Pons (tissue), 1 donor: ENCODE measurements at regions not wholly inside any gene's neighbourhood (a gene's known extent, or its start where the extent isn't known, plus 50 kb on each side); places are given as distances from the start of the nearest gene placed in this dataset.
"Not testable (repeated sequence)": the region's sequence is repeated elsewhere in the genome, so short reads cannot be mapped to it uniquely, and the experiment has no call there.

ENCODE experiments used
- DNase-seq: peaks from one replicate; pipeline ENCODE4 v3.0.0-alpha.2; 2016; ENCODE audit warnings: low spot score

DNA sequence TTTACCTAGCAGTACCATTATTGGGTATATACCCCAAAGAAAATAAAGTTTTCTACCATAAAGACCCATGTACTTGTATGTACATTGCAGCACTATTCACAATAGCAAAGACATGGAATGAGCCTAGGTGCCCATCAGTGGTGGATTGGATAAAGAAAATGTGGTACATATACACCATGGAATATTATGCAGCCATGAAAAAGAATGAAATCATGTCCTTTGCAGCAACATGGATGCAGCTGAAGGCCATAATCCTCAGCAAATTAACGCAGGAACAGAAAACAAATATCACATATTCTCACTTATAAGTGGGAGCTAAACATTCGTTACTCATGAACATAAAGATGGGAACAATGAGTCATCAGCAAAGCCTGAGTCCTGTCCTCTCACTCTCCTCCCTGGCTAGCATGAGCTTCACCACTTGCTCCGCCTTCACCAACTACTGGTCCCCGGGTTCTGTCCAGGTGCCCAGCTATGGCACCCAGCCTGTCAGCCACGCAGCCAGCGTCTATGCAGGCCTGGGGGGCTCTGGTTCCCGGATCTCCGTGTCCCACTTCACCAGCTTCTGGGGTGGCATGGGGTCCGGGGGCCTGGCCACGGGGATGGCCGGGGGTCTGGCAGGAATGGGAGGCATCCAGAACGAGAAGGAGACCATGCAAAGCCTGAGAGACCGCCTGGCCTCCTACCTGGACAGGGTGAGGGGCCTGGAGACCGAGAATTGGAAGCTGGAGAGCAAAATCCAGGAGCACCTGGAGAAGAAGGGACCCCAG lies 562.1 kb downstream of the ZNF674 start:
- not testable (repeated sequence) for DNase-seq

DNA sequence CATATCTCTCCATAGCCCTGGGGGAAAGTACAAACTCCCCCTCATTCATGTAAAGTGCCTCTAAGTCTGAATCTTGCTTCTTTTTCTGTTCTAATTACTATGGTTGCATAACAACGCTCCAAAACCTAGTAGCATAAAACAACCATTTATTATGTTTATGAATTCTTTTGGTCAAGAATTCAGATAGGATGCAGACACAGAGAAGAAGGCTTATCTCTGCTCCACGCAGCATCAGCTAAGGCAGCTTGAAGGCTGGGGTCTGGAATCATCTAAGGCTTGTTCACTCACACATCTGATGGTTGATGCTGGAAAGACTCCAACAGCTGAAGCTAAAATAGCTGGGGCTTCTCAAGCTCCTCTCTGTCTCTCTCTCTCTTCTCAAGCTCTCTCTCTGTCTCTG lies 564.5 kb downstream of the ZNF674 start:
- no peak for DNase-seq

DNA sequence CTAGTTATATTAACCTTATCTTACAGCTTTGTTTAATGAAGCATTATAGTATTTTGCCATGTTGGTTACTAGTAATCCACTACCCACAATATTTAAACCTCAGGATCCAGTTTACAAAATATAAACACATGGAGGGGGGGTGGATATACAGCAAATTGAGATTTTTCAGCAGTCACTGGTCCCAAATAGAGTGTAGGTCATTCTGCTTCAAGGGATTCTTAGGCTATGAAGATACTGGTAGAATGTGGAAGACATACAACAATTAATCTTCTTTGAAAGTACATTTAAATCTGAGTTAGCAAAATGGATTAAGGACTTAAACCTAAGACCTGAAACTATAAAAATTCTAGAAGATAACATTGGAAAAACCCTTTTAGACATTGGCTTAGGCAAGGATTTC lies 569.6 kb downstream of the ZNF674 start:
- DNase-seq: no peak

DNA sequence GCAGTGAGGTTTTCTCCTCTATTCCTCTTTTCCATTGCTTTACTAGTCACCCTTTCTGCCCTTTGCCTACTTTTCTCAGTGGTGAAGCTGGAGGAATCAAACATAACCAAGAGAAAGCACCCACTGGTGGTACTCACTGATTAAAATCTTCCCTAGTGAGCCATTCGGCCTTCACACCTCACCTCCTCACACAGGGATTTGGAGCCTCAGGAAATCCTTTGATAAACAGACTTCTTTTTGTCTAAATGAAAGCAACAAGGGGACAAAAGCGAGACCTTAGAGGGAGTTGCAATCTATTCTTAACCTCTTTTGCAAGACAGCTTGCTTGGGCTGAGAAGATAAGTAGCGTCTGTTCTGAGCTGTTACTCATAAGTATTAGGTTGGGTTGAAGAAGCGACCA lies 572.6 kb downstream of the ZNF674 start:
- no peak for DNase-seq

DNA sequence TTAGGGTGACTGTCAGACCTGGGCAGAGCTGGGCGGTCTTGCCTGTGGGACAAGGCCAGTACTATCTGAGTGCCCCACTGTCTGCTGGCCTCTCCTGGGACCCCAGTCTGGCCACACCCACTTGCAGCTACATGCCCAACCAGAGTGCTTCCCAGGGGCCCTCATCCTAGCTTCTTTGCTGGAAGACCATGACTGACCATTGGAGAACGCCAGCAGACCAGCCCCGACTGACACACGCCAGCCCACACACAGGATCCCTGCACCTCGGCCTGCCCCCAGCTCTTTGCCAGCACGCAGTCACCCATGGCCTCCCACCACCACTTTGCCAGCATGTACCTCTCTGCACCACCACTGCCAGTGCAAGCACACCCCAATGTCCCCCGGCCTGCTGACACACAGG lies 585.7 kb downstream of the ZNF674 start:
- DNase-seq: no peak

DNA sequence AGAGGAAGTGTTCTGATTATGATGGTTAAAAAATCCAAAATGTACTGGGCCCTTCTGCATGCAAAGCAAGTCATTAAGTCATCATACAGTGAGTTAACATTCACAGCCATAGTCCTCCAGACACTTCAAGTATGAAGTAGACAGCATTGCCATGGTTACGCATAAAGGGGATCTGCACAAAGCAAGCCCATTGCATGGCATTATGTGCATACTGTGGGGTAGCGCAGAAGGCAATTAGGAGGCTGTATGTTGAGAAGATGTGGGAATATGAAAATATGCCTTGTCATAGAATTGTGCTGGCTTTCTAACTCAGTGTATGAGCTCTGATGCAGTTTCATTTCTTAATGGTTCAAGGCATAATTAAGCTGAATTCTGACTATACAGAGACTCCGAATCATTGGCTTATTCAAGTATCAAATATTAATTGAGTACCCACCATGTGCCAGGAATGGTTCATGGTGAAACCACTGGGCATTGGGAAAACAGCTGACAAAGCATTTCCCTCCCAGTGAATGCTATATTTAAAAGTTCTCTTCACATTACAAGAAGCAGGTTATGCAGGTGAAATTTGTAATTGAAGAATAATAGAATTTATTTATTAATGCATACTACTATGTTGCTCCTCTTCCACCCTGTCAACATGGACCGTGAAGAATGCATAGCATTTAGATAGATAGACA lies 588.9 kb downstream of the ZNF674 start:
- no peak for DNase-seq

DNA sequence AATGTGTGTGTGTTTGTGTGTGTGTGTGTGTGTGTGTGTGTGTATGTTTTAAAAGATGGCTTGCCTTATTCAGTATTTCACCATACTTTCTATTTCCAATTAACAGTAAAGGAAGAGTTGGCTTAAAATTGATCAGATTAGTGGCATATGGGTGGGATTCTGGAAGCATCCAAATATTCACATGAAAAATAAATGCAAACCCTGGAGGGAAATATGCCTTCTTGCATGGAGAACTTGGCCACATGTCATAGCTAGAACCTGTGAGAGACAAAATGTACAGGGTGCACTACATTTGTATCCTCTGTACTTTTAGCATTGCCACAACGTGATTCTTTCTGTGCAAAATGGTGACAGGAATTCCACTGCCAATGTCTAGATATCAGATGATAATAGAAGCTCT lies 589.6 kb downstream of the ZNF674 start:
- no peak for DNase-seq

DNA sequence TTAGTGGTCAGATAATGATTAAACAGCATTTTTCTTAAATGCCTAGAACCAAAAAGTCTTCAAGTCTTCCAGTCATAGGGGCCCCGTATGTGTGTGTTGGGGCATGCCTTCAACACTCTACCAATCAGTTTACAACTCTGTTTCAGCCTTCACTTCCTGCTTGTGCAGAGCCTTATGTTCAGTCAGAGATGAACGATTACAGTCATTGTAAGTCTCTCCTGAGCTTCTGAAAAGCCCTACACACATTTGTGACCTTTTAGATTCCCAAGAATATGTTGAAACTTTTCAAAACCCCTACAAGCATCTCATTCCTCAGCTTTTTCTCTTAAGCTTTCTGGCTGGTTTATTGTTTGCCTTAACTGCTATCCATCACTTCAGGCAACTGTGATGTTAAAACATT lies 591.2 kb downstream of the ZNF674 start:
- no peak for DNase-seq

DNA sequence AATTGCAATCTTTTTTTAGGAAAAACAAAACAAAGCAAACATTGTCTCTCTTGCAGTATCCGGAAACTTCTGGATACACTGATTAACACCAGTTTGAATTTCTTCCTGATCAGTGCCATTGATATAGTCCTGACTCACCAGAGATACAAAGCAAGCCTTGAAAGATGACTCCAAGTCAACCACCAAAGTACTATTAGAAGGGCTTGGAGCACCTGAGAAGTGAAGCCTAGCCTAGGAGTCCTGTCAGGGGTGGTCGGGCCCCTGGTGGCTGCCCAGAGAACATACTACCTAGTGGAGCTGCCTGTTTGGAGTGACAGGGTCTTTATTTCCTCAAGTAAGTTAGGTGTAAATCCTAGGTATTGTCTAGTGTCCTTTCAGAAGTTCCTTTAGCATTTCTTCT lies 593.2 kb downstream of the ZNF674 start:
- DNase-seq: no peak

DNA sequence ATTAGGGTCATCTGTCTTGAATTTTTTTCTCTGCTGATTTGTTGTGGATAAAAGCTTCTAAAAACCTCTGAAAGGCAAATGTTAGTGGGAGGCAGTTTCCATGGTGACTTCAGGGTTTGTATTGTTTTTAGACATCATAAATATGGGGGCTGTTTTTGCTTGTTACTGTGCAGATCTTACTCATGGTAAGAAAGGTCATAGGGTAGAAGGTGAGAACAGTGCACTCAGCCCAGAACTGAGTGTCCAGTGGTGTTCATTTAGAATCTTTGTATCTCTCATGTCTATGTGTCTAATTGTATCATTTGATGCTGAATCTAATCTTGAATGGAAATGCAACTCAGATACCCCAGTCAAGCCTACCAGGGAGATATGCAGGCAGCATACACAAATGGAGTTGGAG lies 609.8 kb downstream of the ZNF674 start:
- DNase-seq: no peak

DNA sequence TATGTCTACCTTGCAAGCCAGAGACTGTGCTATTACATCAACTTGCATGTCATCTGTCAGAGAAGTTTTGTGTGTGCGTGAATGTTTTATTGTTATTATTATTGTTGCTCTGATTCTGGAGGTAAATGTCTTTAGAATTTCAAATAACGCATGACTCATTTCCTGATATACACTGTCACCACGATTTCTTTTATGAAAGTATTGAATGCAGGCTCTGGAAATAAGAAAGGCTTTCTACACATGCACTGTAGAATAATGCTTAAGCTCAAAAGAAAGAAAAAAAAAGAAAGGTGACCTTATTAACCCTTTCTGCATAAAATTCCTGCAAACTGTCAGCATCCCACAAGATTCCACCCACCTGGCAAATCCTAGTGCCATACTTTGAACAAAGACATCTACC lies 632.9 kb downstream of the ZNF674 start:
- DNase-seq: no peak

DNA sequence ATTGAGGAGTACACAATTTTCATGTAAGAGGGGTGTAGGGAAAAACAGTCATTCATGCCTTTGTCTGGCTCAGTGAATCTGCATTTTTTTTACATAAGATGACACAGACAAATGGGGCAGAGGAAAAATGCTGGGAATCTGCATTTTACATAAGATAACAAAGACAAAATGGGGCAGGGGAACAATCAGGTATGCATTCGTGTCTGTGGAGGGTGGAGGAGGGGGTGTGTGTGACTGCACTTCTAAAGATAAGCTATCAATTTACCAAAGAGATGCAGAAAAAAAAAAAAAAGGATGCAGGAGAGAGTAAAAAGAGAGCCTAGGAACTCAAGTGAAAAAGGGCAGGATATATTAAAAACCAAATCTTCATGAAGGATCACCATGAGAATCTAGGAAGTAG lies 637.4 kb downstream of the ZNF674 start:
- no peak for DNase-seq

DNA sequence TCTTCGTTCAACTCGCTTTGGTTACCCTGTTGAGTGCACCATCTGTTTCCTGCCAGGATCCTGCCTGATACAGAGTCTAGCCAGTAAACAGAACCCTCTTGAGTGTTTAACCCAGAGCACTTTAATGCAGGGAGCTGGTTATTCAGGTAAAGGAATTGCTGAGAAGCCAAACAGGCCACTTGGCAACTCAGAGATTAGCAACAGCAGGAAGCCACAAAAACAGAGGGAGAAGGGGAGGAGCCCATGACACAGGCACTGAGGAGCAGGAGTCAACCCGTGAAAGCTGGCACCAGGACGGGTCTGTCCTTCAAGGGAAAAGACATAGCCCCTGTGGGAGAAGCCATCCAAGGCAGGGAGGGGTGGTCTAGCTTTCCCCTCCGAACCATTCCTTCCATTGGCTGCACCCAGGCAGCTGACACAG lies 641.4 kb downstream of the ZNF674 start:
- no peak for DNase-seq

DNA sequence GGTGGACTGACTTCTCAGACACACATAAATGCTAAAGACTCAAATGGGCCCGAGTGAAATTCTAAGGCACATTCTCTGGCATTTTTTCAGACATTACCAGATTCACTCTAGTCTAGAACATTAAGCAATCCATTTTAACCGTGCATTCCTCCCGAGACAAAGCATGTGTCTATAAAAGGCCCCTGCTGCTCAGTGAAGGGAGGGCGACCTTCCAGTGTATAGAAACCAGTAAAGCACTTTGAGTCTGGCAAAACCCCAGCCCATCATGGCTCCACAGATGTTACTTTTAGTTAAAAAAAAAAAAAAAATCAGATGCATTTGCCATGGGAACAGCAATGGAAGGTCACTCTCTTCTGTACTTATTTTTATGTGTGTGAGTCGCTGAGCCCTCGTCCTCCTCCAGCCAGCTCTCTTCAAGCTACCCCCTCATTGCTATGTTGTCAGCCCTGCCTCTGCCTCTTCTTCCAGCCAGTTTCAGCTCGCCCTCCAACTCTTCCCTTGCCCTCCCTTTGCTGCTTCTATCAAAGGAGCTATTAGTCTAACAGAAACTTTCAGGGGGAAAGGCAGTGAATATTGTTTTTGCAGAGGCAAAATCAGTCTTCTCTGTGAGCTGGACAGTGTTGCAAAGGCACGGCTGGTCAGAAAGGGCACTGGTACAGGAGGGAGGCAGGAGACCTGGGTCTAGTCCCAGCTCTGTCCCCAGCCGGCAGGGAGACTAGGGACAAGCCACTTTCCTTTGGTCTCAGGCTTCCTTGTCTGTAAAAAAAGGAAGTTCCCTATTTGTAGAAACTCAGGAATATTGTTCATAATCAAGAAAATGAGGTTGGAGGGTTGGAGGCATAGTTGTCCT lies 644.2 kb downstream of the ZNF674 start:
- no peak for DNase-seq

DNA sequence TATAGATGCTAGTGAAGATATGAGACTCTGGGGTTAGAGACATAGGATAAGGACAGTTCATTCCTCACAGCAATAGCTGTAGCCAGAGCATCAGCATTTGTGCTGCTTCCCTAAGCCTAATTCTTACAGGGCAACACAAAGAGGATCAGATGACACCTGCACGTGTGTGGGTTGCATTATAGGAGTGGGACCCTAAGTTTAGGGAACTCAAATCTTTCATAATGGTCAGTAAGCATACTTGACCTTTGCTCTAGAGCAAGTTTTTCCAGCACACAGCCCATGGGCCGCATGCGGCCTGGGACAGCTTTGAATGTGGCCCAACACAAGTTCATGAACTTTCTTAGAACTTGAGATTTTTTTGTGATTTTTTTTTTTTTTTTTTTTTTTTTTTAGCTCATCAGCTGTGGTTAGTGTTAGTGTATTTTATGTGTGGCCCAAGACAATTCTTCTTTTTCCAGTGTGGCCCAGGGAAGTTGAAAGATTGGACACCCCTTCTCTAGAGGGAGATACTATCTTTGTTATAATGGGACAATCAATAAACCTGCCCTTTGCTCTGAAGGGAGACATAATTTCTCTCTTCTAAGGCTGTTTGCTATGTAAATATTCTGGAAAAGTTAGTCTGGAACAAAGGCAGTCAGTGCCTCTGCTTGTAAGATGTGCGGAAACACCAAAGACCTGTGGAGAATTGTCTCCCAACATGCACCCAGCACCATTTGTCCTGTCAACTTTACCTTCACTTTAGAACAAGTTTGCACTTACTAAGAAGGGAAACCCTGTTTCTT lies 650.2 kb downstream of the ZNF674 start:
- no peak for DNase-seq

DNA sequence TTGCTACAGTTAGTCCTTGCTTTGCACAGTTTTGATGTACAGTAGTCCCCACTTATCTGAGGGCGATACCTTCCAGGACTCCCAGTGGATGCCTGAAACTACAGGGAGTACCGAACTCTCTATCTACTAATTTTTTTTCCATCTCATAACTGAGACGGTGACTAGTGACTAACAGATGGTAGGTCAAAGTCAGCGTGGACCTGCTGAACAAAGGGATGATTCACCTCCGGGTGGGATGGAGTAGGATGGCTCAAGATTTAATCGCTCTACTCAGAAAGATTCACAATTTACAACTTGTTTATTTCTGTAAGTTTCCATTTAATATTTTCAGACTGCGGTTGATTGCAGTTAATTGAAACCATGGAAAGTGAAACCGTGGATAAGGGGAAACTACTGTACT lies 655.8 kb downstream of the ZNF674 start:
- DNase-seq: no peak

DNA sequence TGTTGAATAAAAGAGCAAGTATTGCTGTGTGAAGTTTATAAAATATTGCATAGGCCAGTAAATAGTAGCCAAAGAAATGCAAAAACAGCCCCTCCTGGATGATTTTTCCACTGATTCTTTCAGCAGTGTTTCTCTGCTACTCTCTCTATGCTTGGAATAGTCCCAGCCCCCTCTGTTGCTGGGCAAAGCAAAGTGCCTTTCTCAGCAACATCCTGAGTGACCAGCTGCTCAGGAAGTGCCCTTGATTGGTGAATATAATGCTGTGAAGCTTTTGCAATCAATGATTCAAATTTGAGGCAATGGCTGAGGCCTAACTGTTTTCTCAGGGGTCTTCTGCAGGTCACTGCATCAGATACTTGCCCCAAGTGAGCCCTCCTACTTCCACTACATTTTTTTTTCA lies 656.7 kb downstream of the ZNF674 start:
- DNase-seq: no peak

DNA sequence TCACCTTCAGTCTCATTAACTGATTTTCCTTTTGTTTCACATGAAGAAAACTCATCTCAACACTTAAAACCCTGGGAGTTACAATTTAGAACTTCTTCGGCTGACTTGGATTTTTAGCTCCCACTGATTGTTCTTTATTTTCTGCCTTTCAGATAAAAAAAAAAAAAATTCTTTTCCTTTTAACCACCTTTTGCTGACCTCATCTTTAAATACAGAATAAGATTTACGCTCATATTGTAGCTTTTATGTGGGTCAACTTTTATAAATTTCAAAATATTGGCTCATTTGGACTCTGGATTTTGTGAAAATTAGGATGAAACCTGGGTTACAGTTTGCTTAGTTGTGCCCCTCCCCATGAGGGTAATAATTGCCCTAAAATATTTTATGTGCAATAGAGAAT lies 659.3 kb downstream of the ZNF674 start:
- no peak for DNase-seq

DNA sequence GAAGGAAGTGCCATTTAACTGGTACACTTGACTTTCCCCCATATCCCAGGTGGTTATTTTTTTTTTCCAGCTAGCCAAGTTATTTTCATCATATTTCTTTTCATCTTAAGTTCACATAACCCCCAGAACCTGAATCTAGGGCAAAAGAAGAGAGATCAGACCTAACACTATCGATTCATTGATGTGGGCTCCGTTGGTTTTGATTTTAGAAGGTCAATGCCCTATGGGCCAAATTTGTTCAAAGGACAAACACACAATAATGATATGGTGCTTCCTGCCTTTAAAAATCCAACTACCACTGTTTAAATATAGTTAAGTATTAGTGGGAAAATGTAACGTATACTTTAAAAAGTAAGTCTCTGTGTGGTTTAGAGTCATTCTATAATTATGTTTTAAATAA lies 665.7 kb downstream of the ZNF674 start:
- DNase-seq: no peak

DNA sequence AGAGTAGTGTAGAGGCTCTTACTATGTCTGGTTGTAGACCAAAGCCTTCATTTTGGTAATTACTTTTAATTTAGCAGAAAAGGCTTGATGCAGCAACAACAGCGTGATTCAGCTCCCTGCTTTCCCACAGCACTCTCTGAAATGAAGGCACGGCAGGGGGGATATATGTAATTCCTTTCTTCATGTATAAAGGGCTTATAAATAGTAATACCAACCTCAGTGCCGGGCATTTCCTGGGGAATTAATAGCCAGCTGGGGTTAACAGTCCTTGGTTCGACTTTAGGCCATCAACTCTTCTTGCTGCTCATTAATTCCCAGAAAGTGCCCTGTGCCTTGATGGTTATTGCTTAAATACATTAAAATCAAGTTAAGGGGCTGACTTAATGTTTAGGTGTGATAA lies 669.0 kb downstream of the ZNF674 start:
- no peak for DNase-seq

DNA sequence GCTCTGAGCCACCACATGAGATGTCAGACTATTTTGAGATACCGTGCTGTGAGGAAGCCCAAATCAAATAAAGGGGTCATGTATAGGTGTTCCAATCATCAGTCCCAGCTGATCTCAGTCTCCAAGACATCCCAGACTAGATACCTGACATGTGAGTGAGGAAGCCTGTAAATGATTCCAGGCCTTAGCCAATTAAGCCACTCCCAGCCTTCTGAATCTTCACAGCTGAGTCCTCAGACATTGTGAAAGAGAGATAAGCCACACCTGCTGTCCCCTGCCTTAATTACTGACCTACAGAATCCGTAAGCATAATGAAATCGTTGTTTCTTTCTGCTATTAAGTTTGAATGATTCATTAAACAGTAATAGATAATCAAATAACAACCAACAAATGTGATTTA lies 671.4 kb downstream of the ZNF674 start:
- no peak for DNase-seq

DNA sequence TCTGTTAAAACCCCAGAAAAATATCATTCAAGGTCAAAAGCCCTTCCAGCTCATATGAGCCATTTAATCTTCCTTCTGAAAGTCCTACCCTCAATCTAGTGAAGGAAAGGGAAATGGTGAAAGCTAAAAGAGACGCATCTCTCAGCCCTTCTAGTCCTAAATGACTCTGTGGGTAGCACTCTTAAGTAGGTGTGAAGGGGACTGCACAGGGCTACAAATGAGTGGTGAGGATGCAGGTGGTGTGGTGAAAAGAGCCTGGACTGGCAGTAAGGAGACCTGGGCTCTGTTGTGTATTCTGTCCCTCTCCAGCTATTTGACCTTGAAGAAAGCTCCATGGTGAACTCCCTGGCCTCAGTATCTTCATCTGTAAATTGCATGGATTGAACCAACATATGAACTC lies 671.8 kb upstream of the DIPK2B start:
- no peak for DNase-seq
